GM18951 (cell line): ENCODE measurements at regions not wholly inside any gene's neighbourhood (a gene's known extent, or its start where the extent isn't known, plus 50 kb on each side); places are given as distances from the start of the nearest gene placed in this dataset.
"Not testable (repeated sequence)": the region's sequence is repeated elsewhere in the genome, so short reads cannot be mapped to it uniquely, and the experiment has no call there.

Source experiments
- POLR2A ChIP-seq: IDR thresholded peaks from 4 replicates; pipeline ENCODE4 v1.6.1; 2011; ENCODE audit warnings: mild to moderate bottlenecking; ENCODE audit not compliant: insufficient read length, insufficient read depth; ENCODE audit errors: extremely low read depth
- in situ Hi-C: fragments of 300-500 bp; cut with MboI; formaldehyde crosslinking; loops from one replicate; pipeline ENCODE4 v1.12.0; 2022; ENCODE audit warnings: low sequenced_read_pairs, mixed read lengths, inconsistent platforms; ENCODE audit not compliant: unreplicated experiment

GRCh38 chr15:70602834-70603560 lies 160.4 kb downstream of the UACA start:
- no peak for TF ChIP-seq POLR2A
- in situ Hi-C loops, result no loop called here

DNA sequence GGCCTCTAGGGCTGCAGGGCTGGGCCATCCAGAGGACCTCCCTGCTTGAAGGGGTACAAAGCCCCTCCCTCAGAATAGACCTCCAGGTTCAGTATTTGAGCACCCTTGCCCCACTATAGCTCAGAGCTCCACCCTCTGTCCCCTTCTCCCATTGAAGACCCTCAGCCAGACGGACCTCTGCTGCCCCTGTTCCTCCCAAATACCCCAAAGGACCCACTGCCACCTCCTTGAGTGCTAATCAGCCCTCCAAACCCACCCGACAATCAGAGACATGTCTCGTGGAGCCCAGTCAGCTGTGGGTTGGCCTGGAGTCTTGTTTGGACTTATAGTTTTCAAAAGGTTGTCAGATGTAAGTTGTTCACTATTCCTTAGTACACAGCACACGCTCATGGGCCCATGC lies 161.1 kb downstream of the UACA start:
- in situ Hi-C loops, result no loop called here
- no peak for TF ChIP-seq POLR2A

- in situ Hi-C loops, result no loop called here
- TF ChIP-seq POLR2A, result no peak
These were observed 165.4 kb downstream of the UACA start for GRCh38 chr15:70597945-70598344.

DNA sequence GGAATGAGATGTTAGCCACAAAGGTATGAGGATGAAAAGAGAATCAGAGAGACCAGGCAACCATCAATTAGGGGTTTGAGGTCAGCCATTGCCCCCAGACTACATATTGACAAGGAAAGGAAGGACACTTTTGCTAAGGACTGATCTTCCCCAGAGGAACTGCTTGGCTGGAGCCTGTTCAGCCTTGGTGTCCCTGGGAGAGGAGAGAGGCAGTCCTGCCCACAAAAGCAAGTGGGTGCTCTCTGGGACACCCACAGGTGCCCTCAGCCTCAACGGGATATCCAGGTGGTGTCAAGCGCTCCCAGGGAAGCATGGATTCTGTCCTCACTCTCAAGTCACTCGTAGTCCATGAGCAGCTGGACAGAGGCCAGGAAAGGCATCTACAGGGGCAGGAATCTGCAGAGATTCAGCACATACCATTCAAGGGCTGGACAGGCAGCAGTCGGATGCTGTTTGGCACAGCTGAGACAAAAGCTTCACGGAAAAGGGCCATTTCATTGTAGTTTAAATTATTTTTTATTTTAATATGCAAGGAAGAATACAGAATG lies 166.2 kb downstream of the UACA start:
- in situ Hi-C loops, result no loop called here
- TF ChIP-seq POLR2A, result no peak

DNA sequence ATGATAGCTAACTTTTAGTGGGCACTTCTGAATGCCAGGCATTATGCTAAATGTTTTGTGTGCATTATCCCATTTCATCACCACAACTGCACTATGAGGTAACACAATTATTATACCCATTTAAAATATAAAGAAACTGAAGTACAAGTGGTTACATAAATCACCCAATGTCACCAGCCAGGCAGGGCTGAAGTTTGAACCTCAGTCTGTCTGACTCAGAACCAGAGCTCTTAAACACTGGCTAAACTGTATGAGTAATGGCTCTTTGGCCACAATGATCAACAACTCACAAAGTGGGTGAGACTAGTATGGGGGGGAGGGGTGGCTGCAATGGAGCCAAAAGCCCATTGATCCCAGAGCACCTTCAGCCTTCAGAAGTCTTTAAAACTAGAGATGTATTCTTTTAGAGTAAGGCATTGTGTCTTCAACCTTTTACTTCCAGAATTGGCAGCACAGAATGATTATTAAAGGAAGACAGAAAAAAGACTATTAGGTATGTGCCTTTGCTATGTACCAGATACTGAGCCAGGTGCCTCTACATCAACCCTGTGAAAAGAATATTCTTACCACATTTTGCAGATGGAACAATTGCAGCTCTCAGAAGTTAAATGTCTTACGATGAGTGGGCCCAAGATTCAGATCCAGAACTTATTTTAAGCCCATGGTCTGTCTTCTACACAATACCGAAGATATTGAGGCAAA lies 166.9 kb downstream of the UACA start:
- no peak for TF ChIP-seq POLR2A

DNA sequence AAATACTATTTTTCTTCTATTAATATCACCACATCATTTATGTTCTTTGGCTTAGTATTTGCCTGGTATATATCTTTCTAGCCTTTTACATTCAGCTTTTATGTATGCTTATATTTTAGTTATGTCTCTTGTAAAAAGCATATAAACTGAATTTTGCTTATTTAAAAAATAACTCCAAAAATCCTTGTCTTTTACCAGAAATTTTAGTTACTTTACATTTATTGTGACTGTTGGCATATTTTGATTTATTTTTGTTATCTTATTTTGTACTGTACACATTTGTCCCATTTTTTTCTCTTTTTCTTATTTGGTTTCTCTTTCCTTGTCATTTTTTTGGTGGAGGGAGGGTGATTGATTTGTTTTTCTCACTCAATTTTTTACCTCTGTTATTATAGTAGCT lies 169.6 kb downstream of the UACA start:
- in situ Hi-C loops, result no loop called here
- TF ChIP-seq POLR2A, result no peak

More for the DNA sequence above, 166.9 kb downstream of the UACA start:
- in situ Hi-C loops, result no loop called here

DNA sequence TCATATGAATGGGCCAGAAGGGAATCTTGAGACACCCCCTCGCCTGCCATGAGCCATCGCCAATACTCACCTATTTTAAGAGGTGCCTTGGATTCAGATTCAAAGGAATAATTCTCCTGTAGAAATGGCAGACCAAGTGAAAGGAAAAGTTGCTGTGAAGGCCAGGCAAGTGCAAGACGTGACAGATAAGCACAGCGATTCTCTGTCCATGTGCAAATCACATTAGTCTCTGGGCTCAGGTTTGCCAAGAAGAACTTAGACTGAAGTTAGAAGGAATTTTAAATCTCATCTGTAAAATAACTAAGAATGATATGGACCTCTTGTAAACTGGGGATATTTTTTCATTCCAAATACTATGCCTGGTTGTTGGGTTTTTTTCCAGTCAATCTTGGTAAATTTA lies 173.6 kb downstream of the UACA start:
- no peak for TF ChIP-seq POLR2A
- in situ Hi-C loops, result no loop called here

GRCh38 chr15:70589221-70589620 lies 174.1 kb downstream of the UACA start:
- no peak for TF ChIP-seq POLR2A
- in situ Hi-C loops, result no loop called here

GRCh38 chr15:70588613-70589012 lies 174.7 kb downstream of the UACA start:
- TF ChIP-seq POLR2A, result no peak
- in situ Hi-C loops, result no loop called here

GRCh38 chr15:70587896-70588567 lies 175.3 kb downstream of the UACA start:
- no peak for TF ChIP-seq POLR2A
- in situ Hi-C loops, result no loop called here

GRCh38 chr15:70587012-70587634 lies 176.2 kb downstream of the UACA start:
- in situ Hi-C loops, result not testable (repeated sequence)

DNA sequence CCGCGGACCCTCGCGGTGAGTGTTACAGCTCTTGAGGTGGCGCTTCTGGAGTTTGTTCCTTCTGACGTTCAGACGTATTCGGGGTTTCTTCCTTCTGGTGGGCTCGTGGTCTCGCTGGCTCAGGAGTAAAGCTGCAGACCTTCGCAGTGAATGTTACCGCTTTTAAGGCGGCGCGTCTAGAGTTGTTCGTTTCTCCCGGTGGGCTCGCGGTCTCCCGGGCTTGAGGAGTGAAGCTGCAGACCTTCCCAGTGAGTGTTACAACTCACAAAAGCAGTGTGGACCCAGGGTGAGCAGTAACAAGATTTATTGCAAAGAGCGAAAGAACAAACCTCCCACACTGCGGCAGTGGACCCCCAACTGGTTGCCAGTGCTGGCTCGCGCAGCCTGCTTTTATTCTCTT lies 177.1 kb downstream of the UACA start:
- in situ Hi-C loops, result no loop called here
- TF ChIP-seq POLR2A, result no peak

- in situ Hi-C loops, result no loop called here
- TF ChIP-seq POLR2A, result no peak
These were observed 177.7 kb downstream of the UACA start for GRCh38 chr15:70585707-70586034.

DNA sequence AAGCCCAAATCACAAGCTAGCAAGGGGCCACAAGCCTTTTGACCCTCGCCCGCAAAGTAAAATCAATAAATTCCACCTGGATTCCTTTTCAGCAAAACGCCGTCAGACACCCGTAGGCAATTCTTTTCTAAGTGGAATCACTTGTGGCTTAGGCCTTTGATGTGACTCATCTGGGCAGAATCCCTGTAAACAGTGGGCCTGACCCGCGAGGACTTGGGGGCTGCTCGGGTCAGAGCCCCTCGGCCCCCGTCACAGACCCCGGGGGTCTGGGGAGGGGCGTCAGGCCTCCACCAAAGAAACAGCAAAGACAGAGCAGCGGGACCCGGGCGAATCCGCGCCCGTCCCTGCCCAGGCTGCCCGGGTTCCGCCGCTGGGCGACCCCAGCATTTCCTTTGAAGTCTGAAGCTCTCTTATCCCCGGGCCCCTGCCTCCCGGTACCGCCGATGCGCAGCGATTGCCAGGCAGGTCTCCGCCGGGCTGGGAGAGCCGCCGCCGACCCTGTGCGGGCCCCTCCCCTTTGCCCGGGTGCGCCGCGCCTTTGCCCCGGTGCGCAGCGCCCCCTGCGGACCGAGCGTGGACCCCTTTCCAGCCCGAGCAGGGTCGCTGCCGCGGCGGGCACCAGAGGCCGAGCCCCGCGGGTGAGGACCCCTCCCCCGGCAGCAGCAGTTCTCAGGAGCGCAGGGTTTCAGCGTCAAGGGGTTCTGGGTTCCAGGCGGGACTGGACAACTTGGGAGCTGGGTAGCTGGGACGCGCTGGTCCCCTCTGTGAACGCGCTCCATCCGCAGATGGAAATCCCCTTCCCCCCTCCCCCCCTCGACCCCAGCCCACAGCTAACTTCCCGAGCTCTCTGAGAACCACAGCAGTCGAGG lies 178.3 kb downstream of the UACA start:
- in situ Hi-C loops, result no loop called here
- no peak for TF ChIP-seq POLR2A
